HCT116 (cell line): ENCODE measurements at regions not wholly inside any gene's neighbourhood (a gene's known extent, or its start where the extent isn't known, plus 50 kb on each side); places are given as distances from the start of the nearest gene placed in this dataset.

Experiments
- ATAC-seq: fragments of 200-7000 bp; cut with Tn5 transposase; 2 replicates; pipeline ENCODE4 v1.9.1; 2020; ENCODE audit warnings: mild to moderate bottlenecking, moderate library complexity
- BruUV-seq: library from RNA; stranded (reverse); fragments of 400-500 nt; replicated peaks from 2 replicates; lab custom pipeline; 2021; lab: Mats Ljungman, UMichigan
- CTCF ChIA-PET: fragments of 300-600 bp; sonication (Branson Sonifier 250); formaldehyde crosslinking; loops from one replicate; lab custom pipeline; 2021; ENCODE audit warnings: antibody characterized with exemption; lab: Charles Lee
- POLR2A ChIA-PET: fragments of 300-600, 350-600 bp; sonication (Branson Sonifier 250); formaldehyde crosslinking; loops from one replicate; lab custom pipeline; 2021; ENCODE audit warnings: antibody characterized with exemption; lab: Charles Lee
- RAD21 ChIA-PET, 2 experiments: fragments of 300-600 bp; sonication (Branson Sonifier 250); formaldehyde crosslinking; loops; one replicate each; lab custom pipeline; 2023; ENCODE audit warnings: low total read pairs in 2 of 2; ENCODE audit not compliant: uncharacterized antibody in 2 of 2, unreplicated experiment in 2 of 2, low non-redundant PET in 1 of 2; lab: Charles Lee
- DNase-seq: peaks from one replicate; pipeline ENCODE4 v3.0.0-alpha.2; 2010; ENCODE audit warnings: low read depth, low spot score
- H2AFZ ChIP-seq: fragments of 200-600 bp; shearing (Covaris generic), sonication (generic); 2 replicates; pipeline ENCODE4 v1.6.1; 2017; ENCODE audit warnings: low read depth, mixed run types, mixed read lengths, antibody characterized with exemption, low read length; ENCODE audit not compliant: poor library complexity, severe bottlenecking
- H3K27ac ChIP-seq: 2 replicates; pipeline ENCODE4 v1.5.1; 2012; ENCODE audit warnings: low read depth, low read length
- H3K27me3 ChIP-seq: fragments of 200-600 bp; sonication (generic); 2 replicates; pipeline ENCODE4 v1.6.1; 2016; ENCODE audit warnings: mixed run types, low read length, mixed read lengths; ENCODE audit not compliant: insufficient read depth
- H3K36me3 ChIP-seq, 2 experiments: fragments of 200-500 bp in 1 of 2; fragments of 200-600 bp in 1 of 2; sonication (Bioruptor generic) in 1 of 2; sonication (generic) in 1 of 2; 2 replicates each; pipeline versions ENCODE4 v1.5.1 to v1.6.1; 2014 to 2016; ENCODE audit warnings: low read length in 2 of 2, inconsistent platforms in 1 of 2, mixed read lengths in 1 of 2, mixed run types in 1 of 2; ENCODE audit not compliant: insufficient read depth in 2 of 2, control insufficient read depth in 1 of 2
- H3K4me1 ChIP-seq, 2 experiments: fragments of 200-600 bp in 1 of 2; sonication (generic) in 1 of 2; 2 replicates each; pipeline versions ENCODE4 v1.5.1 to v1.6.1; 2012 to 2017; ENCODE audit warnings: low read length in 2 of 2, inconsistent platforms in 1 of 2, mild to moderate bottlenecking in 1 of 2, mixed read lengths in 1 of 2, mixed run types in 1 of 2, moderate library complexity in 1 of 2; ENCODE audit not compliant: insufficient read depth in 2 of 2, control insufficient read depth in 1 of 2
- H3K4me2 ChIP-seq: fragments of 200-600 bp; sonication (generic); 2 replicates; pipeline ENCODE4 v1.6.1; 2017; ENCODE audit warnings: mixed run types, low read length, mixed read lengths
- H3K4me3 ChIP-seq, 2 experiments: fragments of 200-600 bp in 1 of 2; sonication (generic) in 1 of 2; replicated peaks in 1 of 2; 2 replicates each; pipeline ENCODE4 v1.5.1; 2011 to 2016; ENCODE audit warnings: low read length in 2 of 2, control low read depth in 1 of 2, low read depth in 1 of 2, mild to moderate bottlenecking in 1 of 2, mixed read lengths in 1 of 2, mixed run types in 1 of 2
- H3K79me2 ChIP-seq: fragments of 200-600 bp; sonication (generic); 2 replicates; pipeline ENCODE4 v1.6.1; 2017; ENCODE audit warnings: mild to moderate bottlenecking, mixed run types, low read length, moderate library complexity, mixed read lengths; ENCODE audit not compliant: insufficient read depth
- H3K9ac ChIP-seq: fragments of 200-600 bp; sonication (generic); 2 replicates; pipeline ENCODE4 v1.6.1; 2016; ENCODE audit warnings: low read length, mixed read lengths
- H3K9me2 ChIP-seq: fragments of 200-600 bp; sonication (generic), shearing (Covaris generic); 2 replicates; pipeline ENCODE4 v1.6.1; 2017; ENCODE audit warnings: mixed run types, mild to moderate bottlenecking, moderate library complexity; ENCODE audit not compliant: insufficient read depth
- H3K9me3 ChIP-seq, 2 experiments: fragments of 200-500 bp in 1 of 2; fragments of 200-600 bp in 1 of 2; sonication (Bioruptor generic) in 1 of 2; sonication (generic) in 1 of 2; 2 replicates each; pipeline ENCODE4 v1.6.1; 2014 to 2017; ENCODE audit warnings: low read length in 2 of 2, mixed read lengths in 2 of 2, inconsistent platforms in 1 of 2, low read depth in 1 of 2, mild to moderate bottlenecking in 1 of 2, mixed run types in 1 of 2, moderate library complexity in 1 of 2; ENCODE audit not compliant: control insufficient read depth in 1 of 2, insufficient read depth in 1 of 2
- H4K20me1 ChIP-seq: fragments of 200-600 bp; sonication (generic), shearing (Covaris generic); 2 replicates; pipeline ENCODE4 v1.6.1; 2017; ENCODE audit warnings: mixed run types, mild to moderate bottlenecking, moderate library complexity; ENCODE audit not compliant: insufficient read depth
- ATF3 ChIP-seq: IDR thresholded peaks from 2 replicates; pipeline ENCODE4 v1.6.1; 2012
- CBX3 ChIP-seq: IDR thresholded peaks from 2 replicates; pipeline ENCODE4 v1.6.1; 2012; ENCODE audit warnings: low read depth
- CEBPB ChIP-seq: IDR thresholded peaks from 2 replicates; pipeline ENCODE4 v1.6.1; 2012; ENCODE audit warnings: low read depth
- CTCF ChIP-seq, 3 experiments: fragments of 200-600 bp in 1 of 3; sonication (generic) in 1 of 3; IDR thresholded peaks in 2 of 3; conservative IDR thresholded peaks in 1 of 3; 2 replicates each; pipeline ENCODE4 v1.5.1; 2012 to 2017; ENCODE audit warnings: low read depth in 2 of 3, low read length in 2 of 3, antibody characterized with exemption in 1 of 3, borderline replicate concordance in 1 of 3, control low read depth in 1 of 3, mild to moderate bottlenecking in 1 of 3, mixed read lengths in 1 of 3, mixed run types in 1 of 3, moderate library complexity in 1 of 3; ENCODE audit not compliant: insufficient read depth in 1 of 3
- EGR1 ChIP-seq: IDR thresholded peaks from 2 replicates; pipeline ENCODE4 v1.6.1; 2012; ENCODE audit warnings: low read depth
- ELF1 ChIP-seq: IDR thresholded peaks from 2 replicates; pipeline ENCODE4 v1.6.1; 2012; ENCODE audit warnings: low read depth, borderline replicate concordance
- EZH2 ChIP-seq: fragments of 200-600 bp; sonication (generic); IDR thresholded peaks from 2 replicates; pipeline ENCODE4 v1.6.1; 2017; ENCODE audit warnings: antibody characterized with exemption, mixed run types
- EZH2phosphoT487 ChIP-seq: fragments of 200-600 bp; IDR thresholded peaks from 2 replicates; pipeline ENCODE4 v1.6.1; 2018; ENCODE audit warnings: antibody characterized with exemption, borderline replicate concordance
- FOSL1 ChIP-seq: IDR thresholded peaks from 2 replicates; pipeline ENCODE4 v1.6.1; 2012; ENCODE audit warnings: low read depth
- JUND ChIP-seq: IDR thresholded peaks from 2 replicates; pipeline ENCODE4 v1.6.1; 2012
- POLR2A ChIP-seq: IDR thresholded peaks from 2 replicates; pipeline ENCODE4 v1.7.0; 2011; ENCODE audit warnings: borderline replicate concordance; ENCODE audit not compliant: insufficient read depth, insufficient read length; ENCODE audit errors: extremely low read depth
- POLR2AphosphoS5 ChIP-seq: IDR thresholded peaks from 2 replicates; pipeline ENCODE4 v1.6.1; 2011; ENCODE audit warnings: mild to moderate bottlenecking, low read depth, low read length, moderate library complexity
- RAD21 ChIP-seq: IDR thresholded peaks from 2 replicates; pipeline ENCODE4 v1.6.1; 2012; ENCODE audit warnings: low read depth, mild to moderate bottlenecking
- SP1 ChIP-seq: IDR thresholded peaks from 2 replicates; pipeline ENCODE4 v1.6.1; 2012; ENCODE audit warnings: low read depth
- SRF ChIP-seq: IDR thresholded peaks from 2 replicates; pipeline ENCODE4 v1.6.1; 2012; ENCODE audit warnings: low read depth
- TCF7L2 ChIP-seq: IDR thresholded peaks from 2 replicates; pipeline ENCODE4 v1.7.0; 2011; ENCODE audit warnings: borderline replicate concordance, inconsistent platforms; ENCODE audit not compliant: insufficient read depth, insufficient read length; ENCODE audit errors: extremely low read depth
- YY1 ChIP-seq: IDR thresholded peaks from 2 replicates; pipeline ENCODE4 v1.6.1; 2011; ENCODE audit warnings: low read length, low read depth, moderate library complexity, mild to moderate bottlenecking; ENCODE audit not compliant: insufficient replicate concordance; ENCODE audit errors: extremely low read depth
- ZBTB33 ChIP-seq: IDR thresholded peaks from 2 replicates; pipeline ENCODE4 v1.6.1; 2011; ENCODE audit warnings: mild to moderate bottlenecking, low read length, moderate library complexity; ENCODE audit not compliant: insufficient replicate concordance; ENCODE audit errors: extremely low read depth
- ZFX ChIP-seq: fragments of 450-650 bp; IDR thresholded peaks from 2 replicates; pipeline ENCODE4 v1.6.1; 2017
- intact Hi-C: fragments of 100-400 bp; cut with micrococcal nuclease; formaldehyde crosslinking; loops from 2 replicates; pipeline ENCODE4 v1.10.0; 2022

GRCh38 chr4:24260923-24261564 is 323.3 kb downstream of the DHX15 start (continued):
- TF ChIP-seq CTCF (IDR thresholded peaks at IDR 0.05 in 2 of 3, conservative IDR thresholded peaks at IDR 0.05 in 1 of 3; ENCODE audit: borderline replicate concordance in 1 of 3, insufficient read depth in 1 of 3, low read depth in 2 of 3, low read length in 2 of 3) (no peak), FOSL1 (no peak), YY1 (no peak), CEBPB (no peak), RAD21 (no peak), ZFX (no peak), ELF1 (no peak), CBX3 (no peak), SP1 (no peak), ATF3 (no peak)

GRCh38 chr4:24260133-24260715 is 324.1 kb downstream of the DHX15 start:
- POLR2A ChIA-PET: no interaction called here
- Histone ChIP-seq H3K9ac (no peak overlapping the region), H4K20me1 (no peaks in the 10 kb centered on the region), H3K4me2 (no peak overlapping the region), H3K27me3 (no peaks in the 10 kb centered on the region), H2AFZ (no peak overlapping the region), H3K27ac (no peak overlapping the region), H3K36me3 (no peaks in the 10 kb centered on the region), H3K9me2 (no peaks in the 10 kb centered on the region), H3K4me3 (no peak overlapping the region), H3K9me3 (no peaks in the 10 kb centered on the region; a peak in 1 of 4 replicates), H3K4me1 (no peaks in the 10 kb centered on the region), H3K79me2 (no peaks in the 10 kb centered on the region)
- TF ChIP-seq TCF7L2 (no peak), SRF (no peak), RAD21 (no peak), POLR2A (no peak), JUND (no peak), EZH2phosphoT487 (no peak), EGR1 (no peak), ATF3 (no peak), POLR2AphosphoS5 (no peak), ZBTB33 (no peak), FOSL1 (no peak), CEBPB (no peak), SP1 (no peak), YY1 (no peak), CBX3 (no peak), EZH2 (no peak)
- intact Hi-C loops: no loop called here
- BruUV-seq: no TSS peak
- no peak for ATAC-seq
- DNase-seq: no peak
- CTCF ChIA-PET: no interaction called here
- RAD21 ChIA-PET: no interaction called here
